ENCODE measurements at regions not wholly inside any gene's neighbourhood (a gene's known extent, or its start where the extent isn't known, plus 50 kb on each side); places are given as distances from the start of the nearest gene placed in this dataset.
"Not testable (repeated sequence)": the region's sequence is repeated elsewhere in the genome, so short reads cannot be mapped to it uniquely, and the experiment has no call there.

- Mint-ChIP-seq H3K4me1 (ENCODE audit: low read depth in 2 of 2) (no peaks in the 10 kb centered on the region), H3K36me3 (ENCODE audit: insufficient read depth) (no peaks in the 10 kb centered on the region), H3K27ac (no peak overlapping the region), H3K9me3 (peaks cover 5 to 7% of the 10 kb centered on the region in 2 donors), H3K4me3 (no peak overlapping the region), H3K27me3 (peaks cover 0 to 8% of the 10 kb centered on the region in 2 donors)
- ATAC-seq (replicated peaks) (no peak), DNase-seq (no peak)
Observed at GRCh38 chr12:102675672-102676071, 195.3 kb upstream of the IGF1 start.

- ATAC-seq (replicated peaks) (no peak), DNase-seq (no peak)
- H3K27me3 Mint-ChIP-seq: peaks cover 0 to 8% of the 10 kb centered on the region in 2 donors
- H3K36me3 Mint-ChIP-seq (ENCODE audit: insufficient read depth): no peaks in the 10 kb centered on the region
- no peak overlapping the region for H3K27ac Mint-ChIP-seq
- peaks cover 5 to 7% of the 10 kb centered on the region in 2 donors for H3K9me3 Mint-ChIP-seq
- no peaks in the 10 kb centered on the region for H3K4me1 Mint-ChIP-seq (ENCODE audit: low read depth in 2 of 2)
- H3K4me3 Mint-ChIP-seq: no peak overlapping the region
Observed at GRCh38 chr12:102673606-102674005, 193.2 kb upstream of the IGF1 start.

DNA sequence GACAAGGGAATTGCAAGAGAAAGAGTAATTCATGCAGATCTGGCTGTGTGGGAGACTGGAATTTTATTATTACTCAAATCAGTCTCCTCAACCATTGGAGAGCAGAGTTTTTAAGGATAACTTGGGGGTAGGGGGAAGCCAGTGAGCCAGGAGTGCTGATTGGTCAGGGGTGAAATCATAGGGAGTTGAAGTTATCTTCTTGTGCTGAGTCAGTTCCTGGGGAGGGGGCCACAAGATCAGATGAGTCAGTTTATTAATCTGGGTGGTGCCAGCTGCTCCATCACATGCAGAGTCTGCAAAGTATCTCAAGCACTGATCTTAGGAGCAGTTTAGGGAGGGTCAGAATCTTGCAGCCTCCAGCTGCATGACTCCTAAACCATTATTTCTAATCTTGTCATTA lies 191.8 kb upstream of the IGF1 start:
- not testable (repeated sequence) for ATAC-seq (replicated peaks); H3K4me1 Mint-ChIP-seq (ENCODE audit: low read depth in 2 of 2); DNase-seq; H3K27ac Mint-ChIP-seq; H3K36me3 Mint-ChIP-seq (ENCODE audit: insufficient read depth); H3K4me3 Mint-ChIP-seq; H3K9me3 Mint-ChIP-seq
- peaks cover 0 to 14% of the 10 kb centered on the region in 2 donors for H3K27me3 Mint-ChIP-seq

- H3K27me3 Mint-ChIP-seq: peaks cover 8 to 19% of the 10 kb centered on the region in 2 donors
- H3K9me3 Mint-ChIP-seq: peaks cover 3 to 6% of the 10 kb centered on the region in 2 donors
- ATAC-seq (replicated peaks) (no peak), DNase-seq (no peak)
- no peaks in the 10 kb centered on the region for H3K4me1 Mint-ChIP-seq (ENCODE audit: low read depth in 2 of 2)
- no peak overlapping the region for H3K27ac Mint-ChIP-seq
- no peak overlapping the region for H3K4me3 Mint-ChIP-seq
- H3K36me3 Mint-ChIP-seq (ENCODE audit: insufficient read depth): no peaks in the 10 kb centered on the region
Observed at GRCh38 chr12:102669056-102669455, 188.7 kb upstream of the IGF1 start.

DNA sequence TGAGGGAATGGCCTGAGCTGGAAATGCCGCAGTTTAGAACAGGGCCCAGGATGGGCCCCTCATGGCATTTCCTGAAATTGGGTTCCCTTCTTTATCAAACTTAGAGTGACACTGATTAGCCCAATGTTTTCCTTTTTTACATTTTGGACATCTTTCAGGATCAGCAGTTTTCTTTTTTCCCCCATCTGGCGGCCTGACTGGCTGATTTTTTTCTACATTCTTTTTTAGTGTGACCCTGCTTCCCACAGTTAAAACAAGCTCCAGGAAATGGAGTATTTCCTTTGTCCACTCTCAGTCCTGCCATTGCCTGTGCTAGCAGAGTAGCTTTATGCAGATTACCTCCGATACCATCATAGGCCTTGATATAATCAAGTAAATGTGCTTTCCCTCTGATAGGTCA lies 185.8 kb upstream of the IGF1 start:
- ATAC-seq (replicated peaks); DNase-seq; H3K4me3 Mint-ChIP-seq; H3K27ac Mint-ChIP-seq; H3K9me3 Mint-ChIP-seq; H3K36me3 Mint-ChIP-seq (ENCODE audit: insufficient read depth); H3K4me1 Mint-ChIP-seq (ENCODE audit: low read depth in 2 of 2): not testable (repeated sequence)
- peaks cover 8 to 19% of the 10 kb centered on the region in 2 donors for H3K27me3 Mint-ChIP-seq

DNA sequence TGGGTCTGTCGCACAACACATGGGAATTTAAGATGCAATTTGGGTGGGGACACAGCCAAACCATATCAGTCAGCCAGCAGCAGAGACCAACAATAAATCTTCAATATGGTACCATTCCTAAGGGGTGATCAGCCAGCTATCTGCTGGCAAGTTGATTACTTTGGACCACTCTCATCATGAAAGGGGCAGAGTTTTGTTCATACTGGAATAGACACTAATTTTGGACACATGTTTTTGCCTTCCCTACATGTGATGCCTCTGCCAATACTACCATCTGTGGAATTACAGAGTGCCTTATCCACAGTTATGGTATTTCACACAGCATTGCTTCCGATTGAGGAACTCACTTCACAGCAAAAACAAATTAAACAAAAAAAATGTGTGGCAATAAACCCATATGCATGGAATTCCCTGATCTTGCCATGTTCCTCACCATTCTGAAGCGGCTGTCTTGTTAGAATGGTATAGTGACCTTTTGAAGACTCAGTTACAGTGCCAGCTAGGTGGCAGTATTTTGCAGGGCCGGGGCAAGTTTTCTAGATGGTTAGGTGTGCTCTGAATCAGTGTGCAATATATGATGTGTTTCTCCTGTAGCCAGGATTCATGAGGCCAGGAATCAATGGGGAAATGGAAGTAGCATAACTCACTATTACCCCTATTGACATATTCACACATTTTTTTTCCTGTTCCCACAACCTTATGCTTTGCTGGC lies 179.0 kb upstream of the IGF1 start:
- DNase-seq (no peak), ATAC-seq (replicated peaks) (no peak)
- Mint-ChIP-seq H3K36me3 (ENCODE audit: insufficient read depth) (no peaks in the 10 kb centered on the region), H3K9me3 (peaks cover 2 to 9% of the 10 kb centered on the region in 2 donors), H3K4me1 (ENCODE audit: low read depth in 2 of 2) (no peaks in the 10 kb centered on the region), H3K27me3 (peaks cover 0 to 4% of the 10 kb centered on the region in 2 donors), H3K27ac (no peak overlapping the region), H3K4me3 (no peak overlapping the region)

GRCh38 chr12:102653406-102653805 lies 173.0 kb upstream of the IGF1 start:
- peaks cover 0 to 4% of the 10 kb centered on the region in 2 donors for H3K27me3 Mint-ChIP-seq

DNA sequence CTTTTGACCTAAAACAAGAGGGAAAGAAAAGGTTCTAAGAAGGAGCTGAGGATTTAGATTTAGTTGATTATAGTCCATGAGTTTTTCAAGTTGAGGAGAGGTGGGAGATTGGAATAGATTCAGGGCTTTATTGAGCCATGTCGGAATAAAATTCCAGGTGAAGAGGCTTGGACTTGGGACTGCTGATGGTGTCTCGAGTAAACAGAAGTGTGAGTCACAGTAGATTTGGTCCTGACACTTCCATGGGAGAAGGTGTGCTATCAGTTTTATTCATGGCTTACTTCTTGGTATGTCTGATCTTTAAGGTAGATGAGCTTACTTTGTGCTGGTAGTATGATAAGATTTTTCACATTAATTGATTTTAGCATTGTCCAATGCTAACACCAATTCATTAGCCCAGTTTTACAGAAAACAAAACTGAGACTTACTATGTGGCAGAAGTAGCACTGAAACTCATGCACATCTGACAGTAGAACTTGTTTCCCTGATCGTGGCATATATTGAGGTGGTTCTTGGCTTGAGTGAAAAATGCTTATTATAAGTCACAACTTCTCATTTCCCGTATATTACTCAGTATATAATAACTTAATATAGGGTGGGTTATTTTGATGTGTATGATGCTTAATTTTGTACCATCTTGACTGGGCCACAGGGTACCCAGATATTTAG lies 172.4 kb upstream of the IGF1 start:
- H3K9me3 Mint-ChIP-seq: no peaks in the 10 kb centered on the region
- H3K4me1 Mint-ChIP-seq (ENCODE audit: low read depth in 2 of 2): no peaks in the 10 kb centered on the region
- ATAC-seq (replicated peaks): no peak
- peaks cover 0 to 4% of the 10 kb centered on the region in 2 donors for H3K27me3 Mint-ChIP-seq
- DNase-seq: no peak
- H3K27ac Mint-ChIP-seq: no peak overlapping the region
- H3K4me3 Mint-ChIP-seq: no peak overlapping the region
- no peaks in the 10 kb centered on the region for H3K36me3 Mint-ChIP-seq (ENCODE audit: insufficient read depth)

More at GRCh38 chr12:102653406-102653805, 173.0 kb upstream of the IGF1 start:
- no peak for ATAC-seq (replicated peaks)
- DNase-seq: no peak
- Mint-ChIP-seq H3K9me3 (peaks cover 0 to 3% of the 10 kb centered on the region in 2 donors), H3K36me3 (ENCODE audit: insufficient read depth) (no peaks in the 10 kb centered on the region), H3K27ac (no peak overlapping the region), H3K4me3 (no peak overlapping the region), H3K4me1 (ENCODE audit: low read depth in 2 of 2) (no peaks in the 10 kb centered on the region)

DNA sequence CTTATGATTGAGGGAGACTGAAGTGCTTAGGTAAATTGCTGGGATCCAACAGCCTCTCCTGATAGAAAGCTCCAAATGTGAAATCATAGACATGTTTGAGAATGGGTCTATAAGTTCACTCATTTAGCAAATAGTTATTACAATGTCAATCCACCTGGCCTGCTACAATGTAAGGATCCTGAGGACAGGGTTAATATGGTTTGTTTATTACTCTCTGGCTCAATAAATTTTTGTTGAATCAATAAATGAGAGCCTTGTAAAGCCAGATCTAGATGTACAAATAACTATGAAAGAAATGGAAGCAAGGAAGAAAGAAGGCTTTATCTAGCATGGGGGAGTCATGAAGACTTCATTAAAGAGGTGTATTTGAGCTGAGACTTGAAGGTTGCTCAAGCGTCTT lies 165.6 kb upstream of the IGF1 start:
- ATAC-seq (replicated peaks) (no peak), DNase-seq (no peak)
- no peaks in the 10 kb centered on the region for H3K36me3 Mint-ChIP-seq (ENCODE audit: insufficient read depth)
- peaks cover 0 to 1% of the 10 kb centered on the region in 2 donors for H3K9me3 Mint-ChIP-seq
- no peak overlapping the region for H3K27ac Mint-ChIP-seq
- H3K4me3 Mint-ChIP-seq: no peak overlapping the region
- H3K27me3 Mint-ChIP-seq: peaks cover 0 to 7% of the 10 kb centered on the region in 2 donors
- no peaks in the 10 kb centered on the region for H3K4me1 Mint-ChIP-seq (ENCODE audit: low read depth in 2 of 2)

DNA sequence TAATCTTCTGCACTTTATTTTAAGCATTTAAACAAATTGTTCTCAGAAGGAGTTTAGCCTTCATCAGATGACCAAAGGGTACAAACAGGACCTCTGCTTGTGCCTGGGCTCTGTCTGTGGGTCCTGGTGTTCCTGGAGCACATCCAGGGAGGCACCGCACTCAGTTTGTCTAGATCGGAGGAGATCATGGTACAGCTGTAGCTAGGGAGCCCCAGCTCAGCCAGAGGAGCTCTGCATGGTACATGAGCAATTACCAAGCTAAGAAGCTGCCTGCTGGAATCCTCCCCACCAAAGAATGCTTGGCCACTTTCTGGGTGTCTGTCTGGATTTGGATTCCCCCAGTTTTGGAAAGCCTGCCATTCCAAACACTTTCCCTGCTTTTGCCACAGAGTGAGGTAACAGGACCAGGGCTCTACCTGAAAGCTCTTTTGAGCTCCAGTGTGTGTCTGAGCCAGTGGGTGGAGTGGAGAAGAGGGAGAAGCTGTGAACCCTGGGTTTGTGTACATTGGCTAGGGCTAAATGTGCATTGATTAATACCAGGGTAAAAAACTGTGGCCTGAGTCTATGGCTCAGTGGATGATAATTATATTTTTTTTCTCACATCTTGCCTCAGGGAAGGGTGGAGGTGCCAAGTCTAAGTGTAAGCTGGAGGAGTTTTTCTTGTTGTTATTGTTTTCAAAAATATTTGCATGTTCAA lies 163.7 kb upstream of the IGF1 start:
- H3K27ac Mint-ChIP-seq: no peak overlapping the region
- DNase-seq (no peak), ATAC-seq (replicated peaks) (no peak)
- H3K4me3 Mint-ChIP-seq: no peak overlapping the region
- H3K36me3 Mint-ChIP-seq (ENCODE audit: insufficient read depth): no peaks in the 10 kb centered on the region
- H3K9me3 Mint-ChIP-seq: peaks cover 1 to 4% of the 10 kb centered on the region in 2 donors
- peaks cover 0 to 7% of the 10 kb centered on the region in 2 donors for H3K27me3 Mint-ChIP-seq
- H3K4me1 Mint-ChIP-seq (ENCODE audit: low read depth in 2 of 2): no peaks in the 10 kb centered on the region

DNA sequence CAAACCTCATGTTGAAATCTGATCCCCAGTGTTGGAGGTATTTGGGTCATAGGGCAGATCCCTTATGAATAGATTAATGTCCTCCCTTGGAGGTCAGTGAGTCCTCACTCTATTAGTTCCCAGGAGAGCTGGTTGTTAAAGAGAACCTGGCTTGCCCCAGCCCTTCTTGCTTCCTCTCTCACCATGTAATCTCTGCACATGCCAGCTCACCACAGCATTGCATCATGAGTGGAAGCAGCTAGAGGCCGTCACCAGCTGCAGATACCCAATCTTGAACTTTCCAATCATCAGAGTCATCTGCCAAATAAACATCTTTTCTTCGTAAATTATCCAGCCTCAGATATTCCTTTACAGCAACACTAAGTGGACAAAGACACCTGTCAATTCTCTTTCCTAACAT lies 161.8 kb upstream of the IGF1 start:
- H3K27me3 Mint-ChIP-seq: peaks cover 0 to 7% of the 10 kb centered on the region in 2 donors
- H3K4me1 Mint-ChIP-seq (ENCODE audit: low read depth in 2 of 2): no peaks in the 10 kb centered on the region
- peaks cover 1 to 6% of the 10 kb centered on the region in 2 donors for H3K9me3 Mint-ChIP-seq
- no peaks in the 10 kb centered on the region for H3K36me3 Mint-ChIP-seq (ENCODE audit: insufficient read depth)
- no peak overlapping the region for H3K4me3 Mint-ChIP-seq
- no peak for DNase-seq
- H3K27ac Mint-ChIP-seq: no peak overlapping the region
- ATAC-seq (replicated peaks): no peak

DNA sequence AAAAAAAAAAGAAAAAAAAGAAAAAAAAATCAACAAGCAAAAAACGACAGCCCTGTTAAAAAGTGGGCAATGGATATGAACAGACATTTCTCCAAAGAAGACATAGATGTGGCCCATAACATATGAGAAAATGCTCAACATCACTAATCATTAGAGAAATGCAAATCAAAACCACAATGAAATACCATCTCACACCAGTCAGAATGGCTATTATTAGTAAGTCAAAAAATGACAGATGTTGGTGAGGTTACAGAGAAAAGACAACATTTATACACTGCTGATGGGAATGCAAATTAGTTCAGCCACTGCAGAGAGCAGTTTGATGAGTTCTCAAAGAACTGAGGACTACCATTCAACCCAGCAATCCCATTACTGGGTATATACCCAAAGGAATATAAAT lies 160.3 kb upstream of the IGF1 start:
- not testable (repeated sequence) for ATAC-seq (replicated peaks); H3K9me3 Mint-ChIP-seq; H3K4me1 Mint-ChIP-seq (ENCODE audit: low read depth in 2 of 2); H3K36me3 Mint-ChIP-seq (ENCODE audit: insufficient read depth); DNase-seq; H3K4me3 Mint-ChIP-seq; H3K27me3 Mint-ChIP-seq; H3K27ac Mint-ChIP-seq

GRCh38 chr12:102638777-102639176 lies 158.4 kb upstream of the IGF1 start:
- ATAC-seq (replicated peaks) (no peak), DNase-seq (no peak)
- H3K9me3 Mint-ChIP-seq: peaks cover 1 to 6% of the 10 kb centered on the region in 2 donors
- H3K36me3 Mint-ChIP-seq (ENCODE audit: insufficient read depth): no peaks in the 10 kb centered on the region
- H3K27ac Mint-ChIP-seq: no peak overlapping the region
- no peak overlapping the region for H3K4me3 Mint-ChIP-seq
- H3K4me1 Mint-ChIP-seq (ENCODE audit: low read depth in 2 of 2): no peaks in the 10 kb centered on the region
- no peaks in the 10 kb centered on the region for H3K27me3 Mint-ChIP-seq

Data from effector memory CD8-positive, alpha-beta T cell (primary cell).